ENCODE measurements at regions not wholly inside any gene's neighbourhood (a gene's known extent, or its start where the extent isn't known, plus 50 kb on each side); places are given as distances from the start of the nearest gene placed in this dataset.
A peak's percentile ranks its signal among the peaks of the same experiment; 100 is the strongest.

GRCh38 chr6:7468382-7469081, 72.9 kb upstream of the DSP start:
- DNase-seq, result peak; percentile 56

GRCh38 chr6:7469696-7470095, 71.8 kb upstream of the DSP start:
- DNase-seq, result no peak

- DNase-seq, result no peak
Measured at GRCh38 chr6:7471171-7471570, 70.3 kb upstream of the DSP start.

- DNase-seq, result no peak
Measured at GRCh38 chr6:7473805-7474719, 67.4 kb upstream of the DSP start.

GRCh38 chr6:7475081-7475480, 66.4 kb upstream of the DSP start:
- no peak for DNase-seq

GRCh38 chr6:7479801-7480266, 61.6 kb upstream of the DSP start:
- DNase-seq, result no peak

GRCh38 chr6:7484666-7485065, 56.8 kb upstream of the DSP start:
- DNase-seq, result no peak

GRCh38 chr6:7486951-7487350, 54.5 kb upstream of the DSP start:
- DNase-seq, result no peak

- no peak for DNase-seq
Measured at GRCh38 chr6:7488494-7488893, 53.0 kb upstream of the DSP start.

GRCh38 chr6:7489376-7489775, 52.1 kb upstream of the DSP start:
- no peak for DNase-seq

Measured in 8988T (cell line).